ENCODE measurements at regions not wholly inside any gene's neighbourhood (a gene's known extent, or its start where the extent isn't known, plus 50 kb on each side); places are given as distances from the start of the nearest gene placed in this dataset.
"Not testable (repeated sequence)": the region's sequence is repeated elsewhere in the genome, so short reads cannot be mapped to it uniquely, and the experiment has no call there.

DNA sequence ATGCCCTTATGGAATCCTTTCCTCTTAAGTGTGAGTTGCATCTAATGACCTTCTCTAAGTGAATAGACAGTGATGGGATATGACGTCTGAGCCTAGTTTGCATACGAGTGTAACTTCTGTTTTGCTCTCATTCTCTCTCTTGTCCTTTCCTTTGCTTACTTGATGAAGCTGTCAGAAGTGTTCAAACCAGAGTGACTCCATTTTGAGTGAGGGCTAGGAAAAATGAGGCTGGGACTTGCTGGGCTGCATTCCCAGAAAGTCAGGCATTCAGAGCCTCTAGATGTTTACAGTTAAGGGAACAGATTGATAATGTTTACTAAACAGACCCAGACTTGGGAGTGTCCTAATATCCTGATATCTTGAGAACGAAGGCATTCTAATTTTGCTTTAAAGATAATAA, 311.2 kb upstream of the SOX4 start:
- not testable (repeated sequence) for H3K27ac Mint-ChIP-seq; H3K4me3 Mint-ChIP-seq; H3K9me3 Mint-ChIP-seq; H3K27me3 Mint-ChIP-seq (ENCODE audit: low read depth); H3K36me3 Mint-ChIP-seq (ENCODE audit: low read depth)
- peaks cover 18% of the 10 kb centered on the region for H3K4me1 Mint-ChIP-seq

DNA sequence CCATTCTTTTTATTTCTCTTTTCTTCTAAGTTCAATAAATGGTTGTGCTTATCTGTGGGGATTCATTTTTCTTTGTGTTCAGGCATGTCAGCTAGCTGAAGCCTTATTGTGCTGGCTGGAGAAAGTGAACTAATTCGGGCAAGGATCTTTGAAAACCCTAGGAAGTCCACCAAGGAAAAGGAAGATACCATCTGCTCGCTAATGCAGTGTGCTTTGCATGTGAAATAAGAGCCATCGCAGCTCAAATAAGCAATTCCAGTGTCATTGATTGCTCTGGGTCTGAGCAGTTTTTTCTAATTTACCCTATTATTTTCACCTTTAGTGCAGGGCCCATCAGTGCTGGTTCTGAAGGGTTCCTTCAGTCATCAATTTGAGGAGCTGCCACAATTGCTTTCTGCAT, 309.4 kb upstream of the SOX4 start:
- H3K27me3 Mint-ChIP-seq (ENCODE audit: low read depth) = no peaks in the 10 kb centered on the region
- TF ChIP-seq, protein P1, sequence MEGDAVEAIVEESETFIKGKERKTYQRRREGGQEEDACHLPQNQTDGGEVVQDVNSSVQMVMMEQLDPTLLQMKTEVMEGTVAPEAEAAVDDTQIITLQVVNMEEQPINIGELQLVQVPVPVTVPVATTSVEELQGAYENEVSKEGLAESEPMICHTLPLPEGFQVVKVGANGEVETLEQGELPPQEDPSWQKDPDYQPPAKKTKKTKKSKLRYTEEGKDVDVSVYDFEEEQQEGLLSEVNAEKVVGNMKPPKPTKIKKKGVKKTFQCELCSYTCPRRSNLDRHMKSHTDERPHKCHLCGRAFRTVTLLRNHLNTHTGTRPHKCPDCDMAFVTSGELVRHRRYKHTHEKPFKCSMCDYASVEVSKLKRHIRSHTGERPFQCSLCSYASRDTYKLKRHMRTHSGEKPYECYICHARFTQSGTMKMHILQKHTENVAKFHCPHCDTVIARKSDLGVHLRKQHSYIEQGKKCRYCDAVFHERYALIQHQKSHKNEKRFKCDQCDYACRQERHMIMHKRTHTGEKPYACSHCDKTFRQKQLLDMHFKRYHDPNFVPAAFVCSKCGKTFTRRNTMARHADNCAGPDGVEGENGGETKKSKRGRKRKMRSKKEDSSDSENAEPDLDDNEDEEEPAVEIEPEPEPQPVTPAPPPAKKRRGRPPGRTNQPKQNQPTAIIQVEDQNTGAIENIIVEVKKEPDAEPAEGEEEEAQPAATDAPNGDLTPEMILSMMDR (IDR thresholded peaks at IDR 0.05; ENCODE audit: unreplicated experiment in 3 of 3) = no peak
- H3K36me3 Mint-ChIP-seq (ENCODE audit: low read depth) = no peaks in the 10 kb centered on the region
- peaks cover 5% of the 10 kb centered on the region for H3K4me1 Mint-ChIP-seq
- peaks cover 4% of the 10 kb centered on the region for H3K9me3 Mint-ChIP-seq
- H3K27ac Mint-ChIP-seq = no peak overlapping the region
- no peak overlapping the region for H3K4me3 Mint-ChIP-seq

DNA sequence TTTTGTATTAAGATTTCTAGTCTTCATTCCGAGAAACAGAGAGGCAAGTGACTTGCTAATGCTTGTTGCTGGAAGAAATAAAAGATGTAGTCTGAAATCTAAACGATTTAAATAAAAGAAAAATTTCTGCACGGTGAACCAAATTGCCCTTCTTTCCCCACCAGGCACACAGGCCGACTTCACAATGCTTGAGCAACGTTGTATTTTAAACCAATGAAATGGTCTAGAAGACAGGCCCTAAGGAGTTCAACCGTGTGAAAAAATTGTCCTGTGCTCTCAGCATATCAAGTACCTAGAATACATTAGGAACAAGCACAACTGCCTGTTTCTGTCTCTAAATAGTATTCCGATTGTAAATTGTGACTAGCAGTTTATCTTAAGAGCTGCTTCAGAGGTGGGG, 308.8 kb upstream of the SOX4 start:
- H3K27me3 Mint-ChIP-seq (ENCODE audit: low read depth) = no peaks in the 10 kb centered on the region
- no peaks in the 10 kb centered on the region for H3K36me3 Mint-ChIP-seq (ENCODE audit: low read depth)
- no peak overlapping the region for H3K4me3 Mint-ChIP-seq
- peak overlapping the region in 1 of 3 experiments; percentile 48 for H3K27ac Mint-ChIP-seq
- TF ChIP-seq, protein P1 (IDR thresholded peaks at IDR 0.05; ENCODE audit: unreplicated experiment in 3 of 3) = no peak
- H3K4me1 Mint-ChIP-seq = peaks cover 5% of the 10 kb centered on the region
- peaks cover 4% of the 10 kb centered on the region for H3K9me3 Mint-ChIP-seq

DNA sequence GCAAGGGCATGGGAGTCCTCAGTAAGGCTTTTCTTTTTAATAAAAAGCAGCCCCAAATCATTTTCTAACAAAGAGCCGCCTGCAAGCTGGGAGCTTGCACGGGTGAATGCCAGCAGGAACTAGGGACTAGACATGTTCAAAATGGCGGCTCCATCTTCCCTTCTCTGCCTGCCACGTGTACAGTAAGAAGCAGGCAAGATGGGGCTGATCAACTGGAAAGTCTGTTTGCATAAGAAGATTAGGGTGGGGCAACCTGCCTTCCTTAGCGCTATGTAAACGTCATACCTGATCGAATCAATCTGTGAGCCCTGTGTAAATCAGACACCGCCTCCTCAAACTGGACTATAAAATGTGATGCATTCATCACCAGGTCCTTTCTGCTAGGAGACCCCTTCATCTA, 299.4 kb upstream of the SOX4 start:
- no peaks in the 10 kb centered on the region for H3K36me3 Mint-ChIP-seq (ENCODE audit: low read depth)
- TF ChIP-seq, protein P1 (IDR thresholded peaks at IDR 0.05; ENCODE audit: unreplicated experiment in 3 of 3) = no peak
- no peaks in the 10 kb centered on the region for H3K9me3 Mint-ChIP-seq
- H3K27ac Mint-ChIP-seq = no peak overlapping the region
- H3K4me3 Mint-ChIP-seq = no peak overlapping the region
- peaks cover 19% of the 10 kb centered on the region for H3K4me1 Mint-ChIP-seq
- H3K27me3 Mint-ChIP-seq (ENCODE audit: low read depth) = no peaks in the 10 kb centered on the region

DNA sequence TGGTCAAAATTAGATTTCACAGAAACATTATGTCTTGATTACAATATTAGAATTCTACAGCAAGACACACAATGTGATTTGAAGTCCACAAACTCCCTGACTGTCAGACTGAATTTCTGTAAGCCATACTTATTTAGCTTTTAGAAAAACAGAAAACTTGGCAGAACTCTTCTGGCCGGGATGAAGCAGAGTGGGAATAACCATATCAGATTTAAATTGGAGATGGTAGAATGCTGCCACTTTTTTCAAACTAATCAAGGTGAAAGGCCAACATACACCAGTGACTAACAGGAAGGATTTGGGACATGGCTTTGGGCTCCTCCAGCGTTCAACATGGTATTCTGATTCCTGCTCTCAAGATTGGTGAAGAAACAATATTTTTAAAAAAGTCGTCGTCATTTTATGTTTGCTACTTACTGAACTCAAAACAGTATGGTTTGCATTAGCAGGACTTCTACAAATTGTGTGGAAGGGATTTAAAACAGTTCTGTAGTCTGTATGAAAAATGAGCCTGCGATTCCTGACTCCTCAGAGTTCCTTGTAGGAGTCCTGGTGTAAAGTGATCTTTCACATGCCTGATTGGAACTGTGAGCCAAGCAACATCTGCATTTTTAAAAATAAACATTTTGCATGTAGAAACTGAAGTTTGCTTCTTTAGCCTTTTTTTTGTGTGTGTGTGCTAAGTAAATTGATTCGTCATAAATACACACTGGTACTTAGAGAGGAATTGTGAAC, 297.9 kb upstream of the SOX4 start:
- Mint-ChIP-seq H3K4me1 (peaks cover 19% of the 10 kb centered on the region), H3K27me3 (ENCODE audit: low read depth) (no peaks in the 10 kb centered on the region), H3K4me3 (no peak overlapping the region), H3K36me3 (ENCODE audit: low read depth) (peaks cover under 1% of the 10 kb centered on the region), H3K9me3 (peaks cover 9% of the 10 kb centered on the region), H3K27ac (peak overlapping the region; percentile 69 to 79 (median 78))
- TF ChIP-seq, protein P1 (IDR thresholded peaks at IDR 0.05; ENCODE audit: unreplicated experiment in 3 of 3) = no peak

DNA sequence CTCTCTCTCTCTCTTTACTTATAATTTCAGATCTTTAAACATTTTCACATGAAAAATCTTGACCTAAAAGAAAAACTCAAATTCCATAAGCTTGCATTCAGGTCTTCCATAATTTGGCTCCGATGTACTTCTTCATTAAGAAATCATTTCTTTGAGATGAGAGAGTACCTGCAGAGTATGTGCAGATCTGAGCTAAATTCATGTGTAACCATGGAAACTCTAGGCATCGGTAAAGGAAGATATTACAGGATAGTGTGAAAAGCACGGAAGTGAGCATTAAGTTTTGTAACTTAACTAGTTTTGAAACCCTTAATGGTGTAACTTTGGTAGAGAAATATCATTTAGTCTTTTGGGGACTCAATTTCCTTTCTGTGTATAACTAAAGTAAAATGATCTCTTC, 295.9 kb upstream of the SOX4 start:
- Mint-ChIP-seq H3K4me1 (peaks cover 19% of the 10 kb centered on the region), H3K36me3 (ENCODE audit: low read depth) (peaks cover 5% of the 10 kb centered on the region), H3K9me3 (peaks cover 19% of the 10 kb centered on the region), H3K27me3 (ENCODE audit: low read depth) (no peaks in the 10 kb centered on the region), H3K27ac (no peak overlapping the region), H3K4me3 (no peak overlapping the region)
- TF ChIP-seq, protein P1 (IDR thresholded peaks at IDR 0.05; ENCODE audit: unreplicated experiment in 3 of 3) = no peak

Data from nephron (organoid).